GM18873 (cell line): ENCODE measurements at regions not wholly inside any gene's neighbourhood (a gene's known extent, or its start where the extent isn't known, plus 50 kb on each side); places are given as distances from the start of the nearest gene placed in this dataset.
"Not testable (repeated sequence)": the region's sequence is repeated elsewhere in the genome, so short reads cannot be mapped to it uniquely, and the experiment has no call there.

Experiments used
- ATAC-seq: cut with Tn5 transposase; IDR thresholded peaks from one replicate; pipeline ENCODE4 v1.9.1; 2021; ENCODE audit warnings: mild to moderate bottlenecking, moderate library complexity, moderate number of reproducible peaks; ENCODE audit not compliant: unreplicated experiment, low FRiP score

- no peak for ATAC-seq
Measured at GRCh38 chr6:20263059-20263458, 50.8 kb upstream of the MBOAT1 start.

GRCh38 chr6:20265842-20266241 lies 53.6 kb upstream of the MBOAT1 start:
- no peak for ATAC-seq

GRCh38 chr6:20266851-20267608 lies 54.8 kb upstream of the MBOAT1 start:
- ATAC-seq = no peak

DNA sequence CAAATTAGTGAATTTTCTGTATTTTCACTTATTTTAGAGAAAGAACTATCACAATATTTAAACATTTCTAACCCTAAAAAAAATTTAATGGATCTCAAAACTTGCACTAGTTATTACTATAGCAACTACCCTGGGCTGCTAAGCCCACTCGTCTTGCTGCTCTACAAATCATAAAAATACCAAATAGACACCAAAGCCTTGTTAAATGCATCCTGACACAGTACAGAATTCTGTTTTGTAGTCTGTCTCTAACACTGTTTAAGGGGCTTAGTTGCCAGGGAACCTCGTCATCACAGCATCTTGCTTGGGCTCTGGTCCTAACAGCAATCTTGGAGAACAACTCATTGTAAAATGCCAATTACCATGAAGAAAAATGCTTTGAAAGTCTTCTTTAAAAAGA lies 56.9 kb upstream of the MBOAT1 start:
- ATAC-seq = no peak

GRCh38 chr6:20271818-20272217 lies 59.5 kb upstream of the MBOAT1 start:
- no peak for ATAC-seq

DNA sequence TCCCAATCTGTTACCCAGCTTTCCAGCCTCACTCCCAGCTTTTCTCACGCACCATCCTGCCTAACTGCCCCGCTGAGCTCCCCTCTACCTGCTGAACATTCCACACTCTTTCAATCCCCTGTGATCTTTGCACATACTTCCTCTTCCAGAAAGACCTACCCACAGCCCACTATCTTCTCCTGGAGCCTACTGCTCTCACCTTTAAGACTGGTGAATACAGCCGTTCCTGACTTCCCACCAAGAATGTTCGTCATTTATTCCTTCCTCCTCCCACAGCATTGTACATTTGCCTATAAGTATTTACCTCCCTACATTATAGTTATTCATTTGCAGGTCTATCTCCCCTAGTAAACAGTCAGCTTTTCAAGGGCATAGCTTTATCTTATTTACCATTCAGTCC lies 61.9 kb upstream of the MBOAT1 start:
- no peak for ATAC-seq

GRCh38 chr6:20275837-20276236 lies 63.6 kb upstream of the MBOAT1 start:
- ATAC-seq = not testable (repeated sequence)

DNA sequence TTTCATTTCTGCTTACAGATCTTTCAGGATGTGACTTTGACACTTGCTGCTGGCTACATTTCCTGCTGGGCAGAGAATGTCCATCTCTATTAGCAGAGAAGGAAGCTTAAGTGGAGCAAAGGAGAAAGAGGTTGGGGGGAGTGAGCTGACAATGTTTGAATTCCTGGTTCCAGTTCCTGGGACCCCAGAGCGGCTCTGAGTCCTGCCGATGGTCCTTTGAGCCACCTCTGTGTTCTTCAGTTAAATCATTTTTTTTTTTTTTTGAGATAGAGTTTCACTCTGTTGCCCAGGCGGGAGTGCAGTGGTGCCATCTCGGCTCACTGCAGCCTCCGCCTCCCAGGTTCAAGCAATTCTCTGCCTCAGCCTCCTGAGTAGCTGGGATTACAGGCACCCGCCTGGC lies 65.5 kb upstream of the MBOAT1 start:
- ATAC-seq = not testable (repeated sequence)

DNA sequence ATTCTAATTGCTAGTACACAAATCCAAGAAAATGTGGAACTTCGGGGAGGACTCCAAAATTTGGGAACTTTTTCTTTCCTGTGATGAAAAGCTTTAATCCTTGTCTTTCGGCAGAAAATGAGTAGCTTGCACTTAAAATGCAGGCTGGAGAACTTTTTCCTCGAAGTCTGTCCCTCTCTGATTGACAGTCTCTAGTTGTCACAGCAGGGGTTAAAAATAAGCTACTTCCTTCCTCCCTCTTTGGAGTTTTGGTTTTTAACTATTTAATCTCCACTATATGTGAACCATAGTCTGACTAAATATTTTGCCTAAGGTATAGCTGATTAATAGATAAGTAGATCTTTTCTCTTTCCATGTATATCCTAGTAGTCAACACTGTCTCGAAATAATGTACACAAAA lies 66.8 kb upstream of the MBOAT1 start:
- no peak for ATAC-seq

DNA sequence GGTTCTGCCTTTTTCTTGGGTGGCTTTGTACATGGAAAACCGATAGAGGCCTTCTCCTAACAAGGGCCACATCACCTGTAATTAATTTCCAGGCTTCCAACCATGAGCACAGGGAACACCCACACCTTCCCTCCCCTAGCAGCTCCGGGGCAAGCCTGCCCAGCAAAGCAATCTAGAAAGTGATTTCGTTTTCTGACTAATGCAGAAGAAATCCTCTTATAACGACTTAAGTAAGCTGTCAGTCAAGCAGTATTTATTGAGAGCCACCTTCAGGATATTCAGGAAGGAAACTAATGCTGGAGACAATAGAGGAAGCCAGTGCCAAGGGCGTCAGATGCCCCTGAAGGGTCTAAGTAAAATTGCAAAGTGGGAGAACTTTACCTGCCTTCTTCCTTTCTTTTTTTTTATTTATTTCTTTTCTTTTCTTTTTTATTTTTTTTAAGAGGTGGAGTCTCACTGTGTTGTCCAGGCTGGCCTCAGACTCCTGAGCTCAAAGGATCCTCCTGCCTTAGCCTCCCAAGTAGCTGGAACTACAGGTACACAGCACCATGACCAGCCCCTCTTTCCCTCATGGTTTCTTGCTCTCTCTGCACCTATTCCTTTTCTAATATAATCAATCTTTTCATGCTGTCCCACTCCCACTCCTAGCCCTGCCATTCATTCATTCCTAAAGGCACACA lies 67.5 kb upstream of the MBOAT1 start:
- no peak for ATAC-seq

- no peak for ATAC-seq
Measured at GRCh38 chr6:20280288-20280621, 68.0 kb upstream of the MBOAT1 start.

DNA sequence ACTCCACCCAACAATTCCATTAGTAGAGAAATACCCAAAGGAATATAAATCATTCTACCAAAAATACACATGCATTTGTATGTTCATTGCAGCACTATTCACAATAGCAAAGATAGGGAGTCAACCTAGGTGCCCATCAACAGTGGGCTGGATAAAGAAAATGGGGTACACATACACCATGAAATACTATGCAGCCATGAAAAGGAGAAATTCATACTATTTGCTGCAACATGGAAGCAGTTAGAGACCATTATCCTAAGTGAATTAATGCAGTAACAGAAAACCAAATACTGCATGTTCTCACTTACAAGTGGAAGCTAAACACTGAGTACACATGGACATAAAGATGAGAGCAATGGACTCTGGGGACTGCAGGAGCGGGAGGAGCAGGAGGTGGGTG lies 72.4 kb upstream of the MBOAT1 start:
- no peak for ATAC-seq

DNA sequence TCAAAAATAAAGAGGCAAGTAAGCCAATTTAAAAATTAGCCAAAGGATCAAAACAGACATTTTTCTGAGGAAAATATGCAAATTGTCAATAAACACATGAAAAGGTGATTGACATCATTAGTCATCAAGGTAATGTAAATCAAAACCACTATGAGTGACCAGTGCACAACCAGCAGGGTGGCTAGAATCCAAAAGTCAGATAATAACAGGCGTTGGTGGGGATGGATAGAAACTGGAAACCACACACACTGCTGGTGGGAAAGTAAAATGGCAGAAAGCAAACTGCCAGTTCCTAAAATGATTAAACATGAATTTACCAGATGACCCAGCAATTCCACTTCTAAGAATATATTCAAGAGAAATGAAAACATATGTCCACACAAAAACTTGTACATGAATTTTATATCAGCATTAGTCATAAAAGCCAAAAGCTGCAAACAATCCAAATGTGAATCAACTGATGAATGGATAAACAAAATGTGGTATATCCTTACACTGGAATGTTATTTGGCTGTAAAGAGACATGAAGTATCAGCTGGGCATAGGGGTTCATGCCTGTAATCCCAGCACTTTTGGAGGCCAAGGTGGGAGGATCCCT lies 74.8 kb upstream of the MBOAT1 start:
- no peak for ATAC-seq

DNA sequence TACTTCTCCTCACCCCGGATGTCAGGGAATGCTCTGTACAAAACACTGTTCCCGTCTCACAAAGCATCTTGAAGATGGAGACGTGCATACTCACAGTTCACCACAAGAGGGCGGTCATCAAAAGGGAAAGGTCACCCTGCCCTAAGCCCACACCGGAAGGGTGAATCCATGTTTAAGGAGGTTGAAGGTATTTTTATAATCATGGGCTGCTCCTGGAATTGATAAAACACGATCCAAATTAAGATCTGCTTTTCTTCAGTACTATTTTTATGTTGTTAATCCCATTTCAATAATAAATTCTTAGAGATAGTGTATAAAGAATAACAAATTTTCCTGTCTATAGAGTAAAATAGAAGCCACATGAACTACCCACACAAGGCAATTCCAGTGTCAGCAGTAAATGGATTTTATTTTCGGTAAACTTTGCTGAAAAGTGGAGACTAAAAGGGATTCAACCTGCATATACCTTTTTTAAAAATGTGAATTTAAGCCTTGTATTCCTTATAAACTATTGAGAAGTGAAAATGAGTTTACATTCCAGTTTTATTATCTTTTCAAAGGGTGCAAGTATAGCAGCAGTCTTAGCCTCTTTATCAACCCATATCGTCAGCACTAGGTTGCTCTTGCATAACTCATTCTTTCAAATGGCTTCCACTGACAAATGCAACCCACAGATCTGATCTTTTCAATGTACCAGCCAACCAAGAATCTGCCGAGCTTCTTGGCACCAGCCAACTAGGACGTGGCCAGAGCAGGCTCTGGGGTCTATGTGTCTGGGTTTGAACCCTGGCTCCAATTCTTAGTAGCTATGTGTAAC lies 79.7 kb upstream of the MBOAT1 start:
- peak; percentile 83 for ATAC-seq

- ATAC-seq = no peak
Measured at GRCh38 chr6:20292905-20293304, 80.6 kb upstream of the MBOAT1 start.

- ATAC-seq = no peak
Measured at GRCh38 chr6:20301256-20301655, 89.0 kb upstream of the MBOAT1 start.

DNA sequence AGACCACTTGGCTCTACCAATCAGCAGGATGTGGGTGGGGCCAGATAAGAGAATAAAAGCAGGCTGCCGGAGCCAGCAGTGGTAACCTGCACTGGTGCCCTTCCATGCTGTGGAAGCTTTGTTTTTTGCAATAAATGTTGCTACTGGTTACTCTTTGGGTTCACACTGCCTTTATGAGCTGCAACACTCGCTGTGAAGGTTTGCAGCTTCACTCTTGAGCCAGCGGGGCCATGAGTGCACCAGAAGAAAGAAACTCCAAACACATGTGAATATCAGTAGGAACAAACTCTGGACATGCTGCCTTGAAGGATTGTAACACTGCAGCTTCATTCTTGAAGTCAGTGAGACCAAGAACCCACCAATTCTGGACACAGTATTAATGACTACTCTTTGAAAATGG lies 89.9 kb upstream of the MBOAT1 start:
- ATAC-seq = no peak

DNA sequence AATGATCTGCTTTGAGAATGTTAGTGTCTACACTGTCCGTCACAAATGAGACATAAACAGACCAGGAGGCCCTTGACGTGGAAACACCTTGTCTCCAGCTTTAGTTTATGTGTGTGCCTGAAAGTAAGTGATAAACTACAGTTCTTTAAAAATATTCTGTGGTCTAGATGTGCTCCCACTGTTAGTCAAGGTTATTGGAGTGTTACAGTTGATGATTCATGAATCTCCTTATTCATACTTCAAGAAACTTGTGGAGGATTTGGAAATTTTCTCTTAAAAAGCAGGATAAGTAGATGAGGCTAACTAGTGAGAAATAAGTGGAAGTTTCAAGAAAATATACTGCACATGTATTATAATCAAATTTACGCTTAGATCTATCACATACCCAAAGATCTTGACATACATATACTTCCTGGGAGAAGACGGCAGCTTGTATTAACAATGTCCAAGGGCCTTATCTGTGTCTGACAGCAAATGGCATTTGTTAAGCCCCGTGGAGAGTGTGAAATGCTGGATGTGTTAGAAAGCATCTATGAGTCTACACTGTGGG lies 90.5 kb upstream of the MBOAT1 start:
- no peak for ATAC-seq

- ATAC-seq = no peak
Measured at GRCh38 chr6:20306491-20306890, 94.2 kb upstream of the MBOAT1 start.

GRCh38 chr6:20309186-20309585 lies 92.5 kb upstream of the E2F3 start:
- ATAC-seq = no peak

DNA sequence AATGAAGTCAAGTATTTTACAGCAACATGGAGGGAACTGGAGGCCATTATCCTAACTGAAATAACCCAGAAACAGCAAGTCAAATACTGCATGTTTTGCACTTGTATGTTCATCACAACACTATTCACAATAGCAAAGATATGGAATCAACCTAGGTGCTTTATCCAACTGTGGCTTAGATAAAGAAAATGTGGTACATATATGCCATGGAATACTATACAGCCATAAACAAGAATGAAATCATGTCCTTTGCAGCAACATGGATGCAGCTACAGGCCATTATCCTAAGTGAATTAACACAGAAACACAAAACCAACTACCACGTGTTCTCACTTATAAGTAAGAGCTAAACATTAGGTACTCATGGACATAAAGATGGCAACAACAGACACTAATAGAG lies 91.5 kb upstream of the E2F3 start:
- no peak for ATAC-seq
